EL (cell line): ENCODE measurements at regions not wholly inside any gene's neighbourhood (a gene's known extent, or its start where the extent isn't known, plus 50 kb on each side); places are given as distances from the start of the nearest gene placed in this dataset.

ENCODE experiments used
- DNase-seq: peaks from one replicate; pipeline ENCODE4 v3.0.0-alpha.2; 2016

DNA sequence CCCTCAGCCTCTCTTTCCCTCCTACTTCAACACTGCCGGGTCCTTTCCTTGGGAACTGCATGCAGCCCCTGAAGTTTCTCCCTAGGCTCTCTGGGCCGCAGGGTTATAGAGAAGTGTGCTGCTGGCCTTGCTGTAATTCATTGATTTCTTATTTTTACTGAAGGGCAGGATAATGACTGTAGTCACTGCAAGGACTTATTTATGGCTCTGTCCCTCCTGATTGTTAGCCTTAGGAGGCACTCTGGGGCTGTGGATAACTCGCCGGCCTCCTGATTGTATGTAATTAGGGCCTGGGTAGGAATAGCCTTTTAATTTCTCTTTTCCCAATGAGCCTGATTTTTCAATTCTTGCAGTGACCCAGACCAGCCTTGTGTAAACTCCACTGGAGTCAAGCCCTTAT is 138.3 kb upstream of the CDH13 start:
- DNase-seq: no peak

DNA sequence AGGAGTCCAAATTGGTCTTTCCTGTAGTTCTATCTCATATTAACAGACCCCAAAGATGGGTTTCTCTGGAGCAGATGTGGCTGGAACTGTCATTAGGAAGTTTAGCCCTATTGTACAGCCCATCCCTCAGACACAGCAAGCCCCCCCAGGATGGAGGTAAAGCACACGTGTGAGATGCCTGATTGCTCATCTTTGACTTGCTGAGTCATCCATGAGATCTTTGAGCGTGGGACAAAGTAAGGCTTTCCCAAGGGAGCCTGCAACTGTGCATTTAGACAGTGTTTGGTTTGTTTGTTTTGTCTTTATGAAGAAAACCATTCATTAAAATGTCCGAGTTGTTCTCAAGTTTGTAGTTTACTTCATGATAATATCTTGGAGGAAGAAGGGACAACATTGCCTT is 145.3 kb upstream of the CDH13 start:
- DNase-seq: no peak

- DNase-seq: no peak
Observed at GRCh38 chr16:82476786-82477185, 150.0 kb upstream of the CDH13 start.

GRCh38 chr16:82470620-82471152 is 156.1 kb upstream of the CDH13 start:
- DNase-seq: no peak

DNA sequence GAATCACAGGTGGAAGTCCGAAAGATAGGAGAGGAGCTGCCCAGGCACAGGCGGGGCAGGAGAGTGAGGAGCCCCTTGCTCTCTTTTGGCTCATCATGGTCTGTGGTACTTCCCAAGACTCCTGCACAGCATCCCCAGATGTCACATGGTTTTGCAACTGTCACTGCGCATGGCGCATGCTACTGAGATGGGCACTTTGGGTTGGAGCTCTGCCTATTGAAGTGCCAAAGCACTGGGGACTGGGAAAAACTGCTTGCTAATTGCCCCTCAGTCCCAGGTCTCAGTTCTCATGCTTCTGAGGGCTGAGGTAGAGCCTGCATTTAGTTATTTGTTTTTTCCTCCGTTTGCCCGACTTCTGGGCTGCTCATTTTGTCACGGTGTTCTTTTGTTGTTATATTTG is 156.8 kb upstream of the CDH13 start:
- no peak for DNase-seq

GRCh38 chr16:82464187-82464586 is 162.6 kb upstream of the CDH13 start:
- no peak for DNase-seq

- no peak for DNase-seq
Observed at GRCh38 chr16:82460766-82461165, 166.0 kb upstream of the CDH13 start.

DNA sequence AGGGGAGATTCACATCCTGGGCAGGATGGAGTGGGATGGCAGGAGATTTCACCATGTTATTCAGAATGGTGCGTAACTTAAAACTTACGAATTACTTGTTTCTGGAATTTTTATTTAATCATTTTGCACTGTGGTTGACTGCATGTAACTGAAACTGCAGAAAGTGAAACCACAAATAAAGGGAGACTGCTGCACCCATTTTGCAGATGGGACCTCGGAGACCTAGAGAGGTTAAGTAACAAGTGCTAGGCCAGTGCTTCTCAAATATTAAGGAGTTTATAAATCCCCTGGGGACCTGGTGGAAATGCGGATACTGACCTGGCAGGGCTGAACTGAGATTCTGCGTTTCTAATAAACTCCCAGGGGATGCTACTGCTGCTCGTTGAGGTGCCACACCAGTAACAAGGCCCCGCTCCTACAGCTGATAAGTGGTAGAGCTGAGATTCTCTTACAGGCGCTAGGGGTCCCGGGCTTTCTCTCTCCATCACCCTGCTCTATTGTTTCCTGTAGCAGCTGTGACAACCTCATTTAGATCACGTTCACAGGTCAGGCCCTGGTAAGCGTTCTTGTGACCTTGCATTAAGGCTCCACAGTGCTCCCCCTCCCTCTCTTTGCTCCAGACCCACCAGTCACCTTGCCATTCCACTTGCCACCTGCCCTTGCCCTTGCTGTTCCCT is 167.1 kb upstream of the CDH13 start:
- DNase-seq: no peak

GRCh38 chr16:82456683-82457082 is 170.1 kb upstream of the CDH13 start:
- peak; percentile 50 for DNase-seq

DNA sequence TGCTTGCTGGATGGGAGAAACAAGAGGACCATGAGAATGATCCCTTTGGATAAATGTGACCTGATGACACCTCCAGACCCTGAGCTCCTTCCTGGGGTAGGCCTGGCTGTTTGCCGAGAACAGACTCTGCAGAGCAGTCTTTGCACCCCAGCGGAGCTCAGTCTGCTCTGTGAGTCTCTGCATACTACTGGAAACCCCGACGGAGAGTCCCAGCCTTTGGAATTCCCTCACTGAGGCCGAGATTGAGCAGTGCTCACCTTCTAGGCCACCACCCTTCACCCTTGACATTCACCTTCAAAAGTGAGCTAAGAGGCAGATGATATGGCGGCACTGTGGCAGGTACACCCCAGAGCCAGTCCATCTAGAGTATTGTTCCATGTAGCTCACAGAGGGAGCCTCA is 172.2 kb upstream of the CDH13 start:
- no peak for DNase-seq

DNA sequence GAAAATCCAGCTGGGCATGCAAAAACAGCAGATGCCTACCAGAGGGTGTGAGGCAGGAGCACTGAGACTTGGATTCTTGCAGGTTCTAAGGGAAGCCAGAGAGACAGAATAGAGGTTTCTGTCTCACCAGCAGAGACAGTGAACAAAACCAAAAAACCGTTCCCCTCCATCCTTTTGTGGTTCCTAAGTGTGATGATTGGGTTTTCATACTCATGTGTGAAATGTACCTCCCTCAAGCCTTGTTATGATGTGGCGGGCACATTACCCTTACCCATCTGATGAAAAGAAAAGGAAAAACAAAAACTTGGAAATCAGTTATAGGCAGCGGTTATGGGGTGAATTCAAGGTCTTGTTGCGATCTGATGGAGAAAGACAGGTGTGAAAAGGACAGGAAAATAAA is 172.6 kb upstream of the CDH13 start:
- DNase-seq: no peak

DNA sequence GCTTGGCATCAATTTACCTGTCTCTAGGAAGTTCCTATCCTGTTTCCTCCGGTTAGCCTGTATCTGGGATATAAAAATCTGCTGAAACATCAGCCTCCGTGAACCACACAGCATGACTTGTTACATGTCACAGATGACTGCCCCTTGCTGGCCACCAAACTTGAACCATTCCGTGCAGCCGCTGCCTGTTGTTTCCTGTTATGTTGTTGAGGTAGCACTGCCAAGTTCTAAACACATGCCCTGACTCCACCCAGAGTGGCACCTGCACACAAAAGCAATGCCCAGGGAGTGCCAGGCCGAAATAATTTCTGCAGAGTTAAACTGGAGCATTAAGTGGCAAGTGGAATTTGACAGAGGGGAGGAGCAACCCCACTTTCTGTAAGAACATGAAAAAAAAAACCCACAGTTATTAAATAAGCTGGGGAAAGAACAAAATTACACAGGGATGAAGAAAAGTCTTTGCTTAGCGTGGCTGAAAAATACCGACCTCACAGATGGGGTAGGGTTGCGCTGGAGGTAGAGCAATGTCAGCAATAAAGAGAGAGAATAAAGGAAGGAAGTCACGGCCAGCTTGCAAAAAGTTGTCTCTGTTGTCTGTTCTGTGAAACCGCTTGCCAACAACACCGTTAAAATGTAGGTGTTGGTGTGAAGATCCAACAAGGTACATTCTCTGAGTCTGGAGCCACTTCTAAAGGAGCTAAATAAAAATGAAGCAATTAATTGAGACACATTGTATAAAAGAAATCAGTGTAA is 174.6 kb upstream of the CDH13 start:
- DNase-seq: no peak

GRCh38 chr16:82451449-82451848 is 175.3 kb upstream of the CDH13 start:
- no peak for DNase-seq

GRCh38 chr16:82440336-82440735 is 186.4 kb upstream of the CDH13 start:
- no peak for DNase-seq

GRCh38 chr16:82439678-82440293 is 187.0 kb upstream of the CDH13 start:
- DNase-seq: peak; percentile 8

DNA sequence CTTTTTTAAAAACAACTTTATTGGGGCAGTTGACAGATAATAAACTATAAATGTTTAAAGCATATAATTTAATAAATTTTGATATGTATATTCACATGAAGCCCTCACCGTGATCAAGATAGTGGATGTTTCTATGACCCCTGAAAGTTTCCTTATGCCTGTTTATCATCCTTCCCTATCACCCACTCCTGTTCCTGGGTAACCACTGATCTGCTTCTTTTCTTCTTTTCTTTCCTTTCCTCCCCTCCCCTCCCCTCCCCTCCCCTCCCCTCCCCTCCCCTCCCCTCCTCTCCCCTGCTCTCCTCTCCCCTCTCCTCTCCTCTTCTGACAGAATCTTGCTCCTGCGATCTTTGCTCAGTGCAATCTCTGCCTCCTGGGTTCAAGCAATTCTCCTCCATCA is 193.7 kb upstream of the CDH13 start:
- DNase-seq: no peak

- no peak for DNase-seq
Observed at GRCh38 chr16:82432261-82432660, 194.5 kb upstream of the CDH13 start.

GRCh38 chr16:82425661-82426060 is 201.1 kb upstream of the CDH13 start:
- DNase-seq: no peak

GRCh38 chr16:82421851-82422250 is 204.9 kb upstream of the CDH13 start:
- DNase-seq: no peak

- DNase-seq: no peak
Observed at GRCh38 chr16:82419332-82419731, 207.4 kb upstream of the CDH13 start.

GRCh38 chr16:82414476-82414875 is 212.3 kb upstream of the CDH13 start:
- DNase-seq: no peak

DNA sequence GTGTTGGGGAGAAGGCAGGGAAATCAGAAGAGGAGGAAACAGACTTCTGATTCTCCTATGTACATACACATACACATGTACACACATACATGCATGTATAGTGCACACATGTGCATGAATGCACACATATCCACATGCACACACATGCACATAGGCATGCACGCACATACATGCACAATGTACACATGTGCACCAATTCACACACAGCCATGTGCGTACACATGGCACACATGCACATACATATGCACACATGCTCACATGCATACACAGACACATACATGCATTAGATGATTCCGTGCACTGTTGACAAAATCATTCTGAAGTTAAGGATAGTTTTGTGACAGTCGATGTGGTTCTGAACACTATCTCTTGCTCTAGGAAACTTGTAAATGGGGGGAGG is 214.0 kb upstream of the CDH13 start:
- DNase-seq: no peak

DNA sequence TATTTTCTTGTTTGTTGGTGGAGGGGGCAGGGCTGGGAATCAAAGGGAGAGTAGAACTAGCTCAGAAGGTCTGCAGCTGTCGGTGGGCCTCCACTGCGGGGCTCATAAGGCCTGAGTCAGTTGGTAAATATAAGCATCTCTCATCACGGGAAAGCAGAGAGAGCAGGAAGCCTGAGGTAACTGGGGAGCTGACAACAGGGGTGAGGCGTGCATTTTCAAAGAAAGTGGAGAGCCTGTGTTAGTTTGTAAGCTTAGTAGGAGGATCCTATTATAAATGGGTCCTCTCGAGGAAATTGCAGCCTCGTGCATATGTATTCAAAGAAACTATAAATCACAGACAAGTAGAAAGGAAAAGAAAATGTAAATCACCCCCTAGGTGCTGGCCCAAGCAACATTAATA is 221.0 kb upstream of the CDH13 start:
- no peak for DNase-seq
